MV-4-11 (cell line): ENCODE measurements at regions not wholly inside any gene's neighbourhood (a gene's known extent, or its start where the extent isn't known, plus 50 kb on each side); places are given as distances from the start of the nearest gene placed in this dataset.

ENCODE experiments used
- DNase-seq: peaks from one replicate; lab custom pipeline; 2025; lab: John Stamatoyannopoulos, UW

DNA sequence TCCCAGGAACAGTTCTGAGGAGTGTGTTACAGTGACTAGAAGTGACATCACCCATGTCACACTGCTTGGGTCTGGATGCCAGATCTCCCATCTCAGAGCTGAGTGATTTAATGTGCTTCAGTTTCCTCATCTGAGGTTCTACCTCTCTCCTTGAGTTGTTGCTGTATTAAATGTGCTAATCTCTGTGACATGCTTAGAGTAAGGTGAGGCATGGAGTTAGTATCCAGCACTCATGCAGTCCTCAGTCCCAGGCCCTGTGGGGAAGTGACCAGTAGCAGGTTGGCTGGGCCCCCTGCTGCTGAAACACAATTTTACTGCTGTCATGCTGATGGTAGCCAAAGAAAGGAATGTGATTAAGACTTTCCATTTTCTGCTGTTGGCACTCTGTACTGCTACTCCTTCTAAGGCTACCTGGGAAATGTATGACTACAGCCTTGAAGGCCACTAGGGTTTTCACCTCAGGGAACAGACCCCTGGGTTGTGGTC is 639.6 kb downstream of the MID1IP1 start:
- no peak for DNase-seq

DNA sequence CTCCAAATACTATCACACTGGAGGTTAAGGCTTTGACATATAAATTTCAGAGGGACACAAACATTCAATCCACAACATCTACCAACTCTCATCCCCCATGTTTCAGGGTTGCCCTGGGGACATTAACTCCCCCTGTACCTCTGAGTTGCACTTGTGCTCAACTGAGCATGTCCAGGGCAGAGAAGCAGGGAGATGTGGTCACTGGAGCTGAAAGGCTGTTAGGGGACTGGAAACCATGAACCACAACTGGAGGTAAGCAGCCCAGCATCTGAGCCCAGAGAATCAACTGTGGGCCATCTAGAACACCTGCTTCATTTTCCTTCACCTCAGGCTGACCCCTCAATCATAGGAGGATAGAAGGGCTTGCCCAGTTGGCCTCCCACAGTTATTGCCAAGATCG is 641.1 kb downstream of the MID1IP1 start:
- no peak for DNase-seq

DNA sequence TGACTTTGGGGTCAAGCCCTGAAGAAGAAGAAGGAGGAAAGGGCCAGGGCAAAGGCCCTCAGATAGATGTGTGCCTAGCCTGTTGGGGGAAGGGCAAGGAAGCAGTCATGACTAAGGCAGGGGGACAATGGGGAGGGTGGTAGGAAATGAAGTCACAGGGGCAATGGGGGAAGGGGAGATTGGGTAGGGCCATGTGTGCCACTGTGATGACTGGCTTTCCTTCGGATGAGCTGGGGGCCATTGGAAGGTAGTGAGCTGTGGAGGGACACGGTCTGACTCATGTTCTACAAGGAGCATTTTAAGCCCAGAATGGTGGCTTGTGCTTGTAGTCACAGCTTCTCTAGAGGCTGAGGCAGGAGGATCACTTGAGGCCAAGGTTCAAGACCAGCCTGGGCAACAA is 642.0 kb downstream of the MID1IP1 start:
- no peak for DNase-seq

DNA sequence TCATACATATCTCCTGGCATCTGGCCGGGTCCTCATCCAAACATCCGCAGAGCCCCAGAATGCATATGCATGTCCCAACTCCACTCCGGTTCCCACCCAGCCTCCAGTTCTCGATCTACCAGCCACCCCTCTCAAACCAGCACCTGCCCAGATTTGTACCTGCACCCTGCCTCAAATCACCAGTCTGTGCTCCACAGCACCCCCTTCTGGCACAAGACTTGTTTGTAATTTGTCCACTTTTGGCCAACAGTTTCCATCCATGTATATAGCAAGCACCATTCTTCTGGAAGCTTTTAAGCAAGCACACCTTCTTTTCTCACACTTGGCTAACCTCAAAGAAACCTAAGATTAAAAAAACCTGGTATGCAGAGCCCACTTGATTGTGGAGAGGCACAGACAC is 644.1 kb downstream of the MID1IP1 start:
- DNase-seq: no peak

DNA sequence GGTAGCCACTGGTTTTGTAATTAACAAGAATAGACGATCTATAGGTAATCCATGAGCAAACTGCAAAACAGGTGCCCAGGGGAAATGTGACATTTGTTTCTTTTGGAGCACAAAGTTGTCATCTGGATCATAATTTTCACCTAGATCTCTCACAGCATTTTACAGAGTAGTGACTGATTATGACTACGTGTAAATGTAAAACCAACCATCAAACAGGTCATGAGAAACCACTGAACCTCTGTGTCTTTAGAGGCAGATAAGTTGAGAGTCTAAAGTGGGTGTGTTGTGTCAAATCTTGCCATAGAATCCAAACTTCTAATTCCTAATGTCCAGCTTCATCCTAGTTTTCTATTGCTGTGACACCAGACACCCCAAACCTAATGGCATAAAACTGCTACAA is 648.1 kb downstream of the MID1IP1 start:
- no peak for DNase-seq

DNA sequence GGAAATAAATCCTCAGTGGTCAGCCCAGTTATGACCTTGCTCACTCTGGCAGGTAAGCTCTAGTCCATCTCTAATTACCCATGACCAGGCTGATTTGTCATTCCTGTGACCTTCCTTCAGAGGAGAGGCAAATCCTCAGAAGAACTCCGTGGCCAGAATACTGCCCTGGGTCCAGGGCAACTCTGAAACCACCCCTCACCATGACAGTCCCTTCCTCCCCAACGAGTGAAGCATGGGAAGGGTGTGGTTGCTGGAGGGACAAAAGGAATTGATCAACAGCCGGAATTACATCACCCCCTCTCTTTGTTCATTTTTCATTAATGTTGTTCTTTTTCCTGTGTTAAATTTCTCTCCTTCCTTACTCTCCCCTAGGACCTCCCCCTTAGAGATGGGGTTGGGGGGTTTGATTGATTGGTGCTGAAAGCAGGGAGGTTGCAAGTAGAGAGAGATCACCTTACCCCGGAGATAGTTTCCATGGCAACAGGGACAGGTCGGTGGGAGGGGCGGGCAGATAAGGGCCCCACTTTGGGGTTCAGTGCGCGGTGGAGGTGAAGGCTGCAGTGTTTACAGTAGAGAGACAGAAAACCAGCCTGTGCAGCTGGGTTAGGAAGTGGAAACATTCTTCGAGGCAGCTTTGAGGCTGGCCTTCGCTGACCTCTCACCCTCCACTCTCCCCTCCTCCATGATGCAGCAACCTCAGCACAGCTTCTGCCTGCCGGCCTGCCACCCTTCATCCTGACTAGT is 647.4 kb downstream of the BCOR start:
- no peak for DNase-seq

DNA sequence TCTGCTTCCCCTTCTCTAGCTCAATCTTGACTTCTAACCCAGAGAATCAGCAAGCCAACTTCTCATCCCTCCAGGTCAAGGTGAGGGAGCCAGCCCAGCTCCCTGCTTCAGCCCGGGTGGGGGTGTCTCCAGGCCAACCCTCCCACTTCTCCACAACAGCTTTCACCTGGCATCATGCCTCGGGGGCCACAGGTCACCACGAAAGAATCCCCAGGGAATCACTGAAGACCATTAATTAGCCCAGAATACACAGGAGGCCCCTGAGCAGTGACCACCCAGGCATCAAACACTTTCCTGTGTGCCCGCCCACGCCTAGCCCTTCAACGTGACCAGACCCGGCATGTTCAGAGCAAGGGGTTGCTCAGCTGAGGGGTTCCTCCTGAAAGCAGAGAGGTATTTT is 646.7 kb downstream of the BCOR start:
- DNase-seq: no peak

DNA sequence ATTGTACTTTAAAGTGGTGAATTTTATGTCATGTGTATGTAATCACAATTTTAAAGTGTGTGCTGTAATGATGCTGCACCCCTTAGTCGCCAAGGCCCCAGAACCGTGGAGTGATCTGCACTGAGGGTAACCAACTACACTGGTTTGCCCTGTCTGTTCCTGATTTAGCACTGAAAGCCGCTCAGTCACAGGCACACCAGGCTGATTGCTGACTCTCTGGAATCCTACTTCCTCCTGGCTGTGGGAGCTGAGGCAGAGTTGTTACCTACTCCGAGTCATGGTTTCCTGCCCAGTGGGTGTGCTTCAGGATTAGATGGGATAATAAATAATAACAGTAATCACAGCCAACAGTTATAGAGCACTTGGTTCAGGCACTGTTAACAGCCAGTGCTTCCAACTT is 645.4 kb downstream of the BCOR start:
- DNase-seq: peak; percentile 53

DNA sequence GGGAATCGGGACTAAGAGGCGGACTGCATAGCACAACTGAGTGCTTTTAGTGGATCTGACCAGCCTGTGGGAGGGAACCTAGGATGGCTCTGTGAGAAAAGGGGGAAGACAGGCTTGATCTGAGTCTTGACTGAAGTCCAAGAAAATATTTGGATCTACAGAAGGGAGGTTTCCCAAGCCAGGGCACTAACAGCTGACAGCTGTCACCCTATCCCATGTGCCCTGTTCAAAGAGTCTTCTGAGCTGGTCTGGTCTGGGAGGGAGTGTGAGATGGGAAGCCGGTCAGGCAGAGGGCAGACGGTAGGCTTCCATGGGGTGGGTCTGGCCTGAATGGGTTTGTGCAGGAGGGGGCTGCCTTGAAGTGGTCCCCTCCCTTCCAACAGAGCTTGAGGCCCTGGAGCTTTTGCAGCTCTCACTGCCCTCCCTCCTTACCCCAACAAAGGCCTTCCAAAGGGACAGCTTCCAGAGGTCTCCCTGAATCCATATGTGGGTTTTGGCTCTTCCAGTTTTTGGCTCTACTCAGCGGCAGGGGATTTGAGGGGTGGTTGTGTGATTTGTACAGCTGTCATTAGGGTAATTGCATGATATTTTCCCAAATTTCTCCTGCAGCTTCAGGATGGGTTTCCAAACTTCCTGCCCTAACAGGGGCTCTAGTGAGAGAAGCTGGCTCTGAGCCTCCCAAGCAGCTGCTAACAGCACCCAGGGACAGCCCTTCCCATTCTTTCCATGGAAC is 643.7 kb downstream of the BCOR start:
- no peak for DNase-seq

DNA sequence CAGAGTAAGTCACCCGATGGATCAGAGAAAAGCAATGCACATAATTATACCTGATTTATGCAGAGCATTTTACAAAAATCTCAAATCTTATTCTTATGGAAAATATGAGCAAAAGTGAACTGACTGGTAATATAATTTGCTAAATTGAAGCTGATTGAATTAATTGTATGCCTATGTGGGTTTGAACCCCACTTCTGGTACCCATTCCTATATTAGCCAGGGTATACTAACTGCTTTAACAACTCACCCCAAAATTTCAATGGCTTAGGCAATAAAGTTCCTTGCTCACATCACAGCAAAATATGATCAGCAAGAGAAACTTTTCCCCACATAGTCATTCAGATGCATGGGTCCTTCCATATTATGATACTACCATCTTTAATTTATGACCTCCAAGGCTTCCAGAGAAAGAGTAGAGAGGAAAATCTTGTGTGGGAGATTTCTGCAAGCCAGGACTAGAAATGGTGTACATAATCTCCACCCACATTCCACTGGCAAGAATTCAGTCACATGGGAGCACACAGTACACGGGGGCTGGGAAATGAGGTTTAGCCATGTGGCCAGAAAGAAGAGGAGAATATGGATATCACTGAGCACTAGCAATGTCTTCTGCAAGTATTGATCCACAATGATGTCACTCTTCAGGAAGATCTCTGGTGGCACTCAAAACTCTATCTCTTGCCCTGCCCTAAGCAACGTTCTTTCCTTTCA is 640.7 kb downstream of the BCOR start:
- no peak for DNase-seq

DNA sequence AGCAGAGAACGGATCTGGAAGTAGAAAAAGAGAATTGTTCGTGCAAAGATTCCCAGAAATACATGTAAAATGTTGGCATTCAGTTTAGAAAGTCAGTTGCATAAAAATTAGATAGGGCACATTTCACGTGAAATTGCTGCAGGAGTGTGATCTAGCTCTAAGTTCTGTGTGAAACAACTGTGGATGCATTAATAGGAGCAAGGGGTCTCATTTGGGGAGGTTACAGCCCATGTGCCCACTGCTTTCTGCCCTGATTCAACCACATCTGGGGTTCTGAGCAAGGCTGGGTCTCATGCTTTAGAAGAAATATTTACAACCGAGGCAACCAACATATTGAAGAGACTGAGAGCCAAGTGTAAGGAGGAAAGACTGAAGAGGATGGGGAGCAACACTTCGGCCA is 639.0 kb downstream of the BCOR start:
- DNase-seq: no peak

DNA sequence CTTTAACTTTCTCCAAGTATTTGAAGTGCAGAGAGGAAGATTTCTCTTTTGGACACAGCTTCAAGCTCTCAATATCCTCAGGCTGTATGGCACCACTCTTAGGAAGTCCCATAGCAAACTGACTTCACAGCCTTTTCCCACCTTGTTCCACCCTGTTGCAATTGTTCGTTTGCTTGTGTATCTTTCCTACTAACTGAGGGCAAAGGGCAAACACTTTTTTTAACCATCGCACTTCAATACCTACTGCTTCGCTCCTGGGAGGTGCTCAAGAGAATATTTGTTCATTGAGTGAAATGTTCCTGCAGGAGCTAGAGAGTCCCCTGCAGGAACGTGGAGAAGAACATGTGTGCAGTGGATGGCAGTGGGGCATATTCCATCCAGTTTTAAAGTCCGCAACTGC is 638.6 kb downstream of the BCOR start:
- no peak for DNase-seq

DNA sequence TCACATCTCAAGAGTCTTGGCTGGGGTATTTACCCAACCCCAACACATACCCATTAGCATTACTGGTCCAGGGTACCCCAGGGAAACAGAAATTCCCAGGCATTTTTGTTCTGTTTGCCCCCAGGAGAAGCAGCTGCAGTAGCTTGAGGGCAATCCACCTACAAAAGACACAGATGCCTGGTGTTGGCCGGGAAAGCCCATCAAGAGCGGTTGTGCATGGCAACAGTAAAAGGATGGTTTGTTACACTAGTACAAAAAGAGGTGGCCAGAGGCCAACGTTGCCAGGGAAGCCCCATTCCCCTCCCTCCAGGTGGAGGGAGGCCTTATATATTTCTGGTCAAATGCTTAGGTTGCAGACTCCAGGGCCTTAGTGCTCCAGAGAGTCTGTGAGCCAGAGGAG is 637.8 kb downstream of the BCOR start:
- no peak for DNase-seq

DNA sequence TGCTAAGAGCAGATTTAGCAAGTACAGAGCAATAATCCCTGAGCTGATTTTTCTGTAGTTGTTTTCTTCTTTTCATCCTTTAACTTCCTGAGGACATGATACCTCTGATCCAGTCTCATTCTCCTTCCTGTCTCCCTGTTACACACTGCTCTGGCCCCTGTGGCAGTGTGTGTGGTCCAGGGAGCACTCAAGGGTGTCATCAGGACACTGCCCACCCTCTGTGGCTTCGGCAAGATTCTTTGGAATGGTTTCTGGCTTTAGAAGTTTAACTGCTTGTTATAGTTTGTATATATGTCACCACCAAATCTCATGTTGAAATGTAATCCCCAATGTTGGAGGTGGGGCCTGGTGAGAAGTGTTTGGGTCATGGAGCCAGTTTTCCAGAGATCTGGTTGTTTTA is 637.3 kb downstream of the BCOR start:
- no peak for DNase-seq

DNA sequence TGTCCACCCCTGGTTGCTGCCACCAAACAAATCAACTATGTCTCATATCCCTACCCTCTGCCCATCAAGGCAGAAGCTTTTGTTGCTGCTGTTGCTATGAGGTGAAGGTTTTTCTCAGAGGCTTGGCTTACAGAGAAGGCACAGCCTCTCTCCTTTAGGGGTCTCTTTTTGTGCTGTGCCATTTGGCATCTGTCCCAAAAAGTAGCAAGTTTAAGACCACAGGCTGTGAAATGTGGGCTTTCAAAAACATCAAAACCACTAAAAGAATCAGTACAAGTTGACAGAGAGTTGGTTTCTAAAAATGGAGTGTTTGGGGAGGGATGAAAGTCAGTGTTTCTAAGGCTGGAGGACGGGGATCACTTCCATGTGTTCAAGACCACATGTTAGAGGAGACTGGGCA is 634.9 kb downstream of the BCOR start:
- no peak for DNase-seq

DNA sequence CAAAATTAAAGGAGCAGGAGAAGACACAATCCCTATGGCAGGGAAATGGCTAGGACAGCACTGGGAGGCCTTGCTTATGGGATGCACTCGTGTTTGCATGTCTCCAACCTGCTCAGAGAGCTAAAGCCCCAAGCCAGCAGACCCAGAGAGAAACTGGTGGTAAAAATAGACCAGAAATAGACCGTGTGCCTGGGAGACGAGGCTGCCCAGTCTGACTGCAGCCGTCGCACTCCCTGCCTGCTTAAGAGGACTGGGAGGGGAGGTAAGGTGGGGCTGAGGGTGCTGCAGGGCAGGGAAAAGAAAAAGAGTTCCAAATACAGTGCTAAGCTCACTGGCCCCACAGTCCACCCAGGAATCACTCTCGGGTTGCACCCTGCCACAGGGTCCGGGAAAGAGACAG is 633.5 kb downstream of the BCOR start:
- no peak for DNase-seq

DNA sequence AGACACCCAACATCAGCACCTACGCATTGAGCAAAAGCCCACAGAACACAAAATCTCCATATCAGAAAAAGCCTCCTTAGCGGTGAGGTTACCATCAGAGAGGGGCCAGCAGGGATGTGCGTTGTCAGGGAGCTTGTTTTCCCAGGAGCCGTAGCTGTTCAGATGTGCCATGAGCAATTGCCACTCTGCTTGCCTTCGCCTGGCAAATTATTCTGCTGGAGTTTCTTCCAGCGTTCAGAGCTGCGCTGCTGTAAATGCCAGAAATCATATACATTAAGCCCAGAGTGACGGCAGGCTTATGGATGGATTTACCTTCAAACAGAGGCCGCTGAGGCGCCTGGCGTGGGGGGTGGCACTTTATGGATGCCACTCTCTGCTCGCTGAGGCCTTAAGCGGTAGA is 632.3 kb downstream of the BCOR start:
- DNase-seq: no peak

DNA sequence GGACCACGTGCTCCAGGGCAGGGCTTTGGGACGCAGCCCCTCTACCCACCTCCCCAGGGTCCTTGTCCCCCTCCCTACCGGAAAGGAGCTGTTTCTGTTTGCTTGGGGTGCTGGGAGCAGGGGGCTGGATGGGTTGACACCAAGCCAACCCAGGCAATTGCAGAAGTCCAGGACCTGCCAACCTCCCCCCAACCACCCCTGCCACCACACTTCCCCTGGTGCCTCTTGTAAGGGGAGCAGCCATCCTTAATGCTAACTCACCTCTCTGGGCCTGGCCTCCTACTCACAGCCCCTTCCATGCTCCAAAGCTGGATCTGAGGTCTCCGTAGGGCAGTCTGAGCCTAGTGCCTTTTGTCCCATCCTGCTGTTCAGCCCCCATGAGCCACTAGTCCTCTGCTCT is 631.9 kb downstream of the BCOR start:
- DNase-seq: no peak

DNA sequence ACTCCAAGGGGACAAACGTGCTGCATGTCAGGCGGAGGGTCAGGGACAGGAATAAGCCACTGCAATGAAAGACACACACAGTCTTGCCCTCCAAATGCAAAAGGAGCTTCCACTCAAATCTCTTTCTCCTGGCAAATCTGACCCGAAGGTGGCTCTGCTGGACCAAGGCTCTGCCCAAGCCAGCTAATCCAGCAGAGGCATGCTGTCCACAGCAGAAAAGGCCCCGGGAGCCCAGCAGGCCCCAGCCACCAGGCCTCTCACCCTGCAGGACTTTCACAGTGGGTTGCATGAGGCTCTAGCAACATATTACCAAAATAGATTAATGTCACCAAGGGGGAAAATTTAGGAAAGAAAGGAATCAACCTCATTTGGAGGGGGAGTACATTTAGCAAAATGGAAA is 628.6 kb downstream of the BCOR start:
- no peak for DNase-seq

DNA sequence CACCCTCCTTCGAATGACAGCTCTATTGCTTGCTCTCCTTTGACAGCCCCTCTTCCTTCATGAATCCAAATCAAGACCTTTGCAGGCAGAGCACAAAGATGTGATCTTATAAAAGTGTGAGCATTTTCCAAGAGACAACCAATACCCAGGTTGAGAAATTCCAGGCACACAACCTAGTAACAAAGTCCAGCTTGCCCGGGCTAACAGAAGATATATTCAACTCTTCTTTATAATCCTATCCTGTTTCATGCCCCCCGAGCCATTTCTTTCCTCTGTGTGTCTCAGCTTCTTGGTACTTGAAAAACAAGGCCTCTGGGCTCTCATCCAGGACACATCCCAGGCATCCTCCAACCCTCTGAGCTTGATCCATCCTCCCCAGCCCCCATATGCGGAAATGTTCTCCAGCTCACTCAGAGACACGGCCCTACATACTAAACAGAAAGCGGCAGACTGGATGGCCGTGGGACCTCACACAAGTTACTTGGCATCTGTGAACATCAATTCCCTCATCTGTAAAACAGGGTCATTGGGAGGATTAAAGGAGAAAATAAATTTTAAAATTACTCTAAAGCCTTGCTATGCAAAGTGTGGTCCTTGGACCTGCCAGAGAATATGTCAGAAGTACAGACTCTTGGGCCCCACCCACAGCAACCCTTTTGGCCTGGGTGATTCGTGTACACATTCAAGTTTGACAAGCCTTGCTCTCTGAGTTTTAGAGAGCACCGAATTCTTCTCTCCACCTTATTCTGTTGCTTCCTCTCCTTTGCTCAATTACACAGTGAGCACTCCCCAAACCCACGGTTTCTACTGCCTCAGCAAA is 627.0 kb downstream of the BCOR start:
- no peak for DNase-seq

DNA sequence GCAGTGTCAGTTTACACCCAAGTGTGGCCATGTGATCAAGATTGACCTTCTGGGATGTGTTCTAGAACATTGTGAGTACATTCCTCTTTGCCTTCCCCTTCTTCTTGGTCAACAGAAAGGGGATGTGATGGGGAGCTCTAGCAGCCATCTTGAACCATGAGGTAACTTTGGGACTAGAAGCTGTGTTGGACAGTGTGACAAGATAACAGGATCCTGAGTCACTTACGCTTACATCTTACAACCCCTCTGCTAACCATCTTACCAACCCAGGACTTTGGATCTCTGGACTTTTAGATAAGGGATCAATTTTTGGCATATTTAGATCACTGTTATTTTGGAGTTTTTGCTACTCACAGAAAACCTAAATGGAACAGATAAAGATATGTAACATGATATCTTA is 625.6 kb downstream of the BCOR start:
- DNase-seq: no peak

DNA sequence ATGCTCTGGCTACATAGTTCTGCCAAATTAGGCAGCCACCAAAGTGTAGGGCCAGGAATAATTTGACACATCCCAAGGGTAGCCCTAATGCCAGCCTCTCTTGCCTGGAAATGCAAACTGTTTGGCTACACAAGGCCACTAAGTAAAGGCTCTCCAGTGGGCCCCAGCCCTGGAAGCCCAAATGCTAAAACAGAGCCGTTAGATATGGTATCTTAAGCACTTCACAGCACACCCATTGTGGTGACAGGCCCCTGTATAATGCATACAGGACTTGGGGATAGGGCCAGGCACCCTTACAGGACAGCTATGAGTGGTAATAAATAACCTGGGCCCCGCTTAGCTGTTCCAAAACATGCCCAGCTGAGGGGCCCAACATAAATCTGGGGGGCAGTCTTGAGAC is 623.9 kb downstream of the BCOR start:
- no peak for DNase-seq
